Mesendoderm (in vitro differentiated cells): ENCODE measurements at regions not wholly inside any gene's neighbourhood (a gene's known extent, or its start where the extent isn't known, plus 50 kb on each side); places are given as distances from the start of the nearest gene placed in this dataset.
"Not testable (repeated sequence)": the region's sequence is repeated elsewhere in the genome, so short reads cannot be mapped to it uniquely, and the experiment has no call there.

Source experiments
- DNase-seq: peaks from one replicate; pipeline ENCODE4 v3.0.0; 2013
- H2AK5ac ChIP-seq: 2 replicates; pipeline ENCODE4 v1.6.1; 2013; ENCODE audit warnings: low read length, inconsistent platforms
- H2BK120ac ChIP-seq: 2 replicates; pipeline ENCODE4 v1.6.1; 2013; ENCODE audit warnings: low read depth, mild to moderate bottlenecking, low read length, moderate library complexity, mixed read lengths
- H2BK15ac ChIP-seq: replicated peaks from 2 replicates; pipeline ENCODE4 v1.6.1; 2013; ENCODE audit warnings: low read depth, mild to moderate bottlenecking, moderate library complexity
- H2BK5ac ChIP-seq: 2 replicates; pipeline ENCODE4 v1.6.1; 2013; ENCODE audit warnings: low read length, inconsistent platforms
- H3K18ac ChIP-seq: 2 replicates; pipeline ENCODE4 v1.6.1; 2013; ENCODE audit warnings: mild to moderate bottlenecking, low read length, mixed read lengths
- H3K23ac ChIP-seq: one replicate; pipeline ENCODE4 v1.6.1; 2013; ENCODE audit warnings: low read length
- H3K27ac ChIP-seq: 2 replicates; pipeline ENCODE4 v1.5.1; 2013; ENCODE audit warnings: low read depth, mild to moderate bottlenecking, inconsistent platforms, low read length, moderate library complexity
- H3K27me3 ChIP-seq: 2 replicates; pipeline ENCODE4 v1.6.1; 2013; ENCODE audit warnings: low read length, control low read depth, mild to moderate bottlenecking, inconsistent platforms; ENCODE audit not compliant: insufficient read depth, poor library complexity
- H3K36me3 ChIP-seq: 2 replicates; pipeline ENCODE4 v1.6.1; 2013; ENCODE audit warnings: low read length, inconsistent platforms; ENCODE audit not compliant: control insufficient read depth, insufficient read depth
- H3K4ac ChIP-seq: one replicate; pipeline ENCODE4 v1.6.1; 2013; ENCODE audit warnings: low read depth, mild to moderate bottlenecking, low read length, moderate library complexity
- H3K4me1 ChIP-seq: 2 replicates; pipeline ENCODE4 v1.6.1; 2013; ENCODE audit warnings: low read depth, low read length, inconsistent platforms; ENCODE audit not compliant: control insufficient read depth
- H3K4me2 ChIP-seq: 2 replicates; pipeline ENCODE4 v1.6.1; 2013; ENCODE audit warnings: low read length
- H3K4me3 ChIP-seq: 2 replicates; pipeline ENCODE4 v1.5.1; 2013; ENCODE audit warnings: mild to moderate bottlenecking, low read length
- H3K56ac ChIP-seq: one replicate; pipeline ENCODE4 v1.6.1; 2013; ENCODE audit warnings: low read length
- H3K79me1 ChIP-seq: 2 replicates; pipeline ENCODE4 v1.6.1; 2013; ENCODE audit warnings: low read length, inconsistent platforms
- H3K79me2 ChIP-seq: 2 replicates; pipeline ENCODE4 v1.6.1; 2013; ENCODE audit warnings: mild to moderate bottlenecking, low read length; ENCODE audit not compliant: control insufficient read depth, insufficient read depth
- H3K9ac ChIP-seq: 2 replicates; pipeline ENCODE4 v1.6.1; 2013; ENCODE audit warnings: low read length, inconsistent platforms
- H4K5ac ChIP-seq: one replicate; pipeline ENCODE4 v1.6.1; 2013; ENCODE audit warnings: low read length
- H4K8ac ChIP-seq: one replicate; pipeline ENCODE4 v1.6.1; 2013; ENCODE audit warnings: low read depth, mild to moderate bottlenecking, control low read depth, low read length, moderate library complexity
- WGBS: extraction: QIAGEN DNeasy Blood & Tissue Kit; methylation state at CpG from one replicate; pipeline ENCODE4 v1.1.7; 2013; ENCODE audit warnings: low lambda C conversion rate, missing lambda C conversion rate; ENCODE audit not compliant: insufficient coverage; ENCODE audit errors: extremely low coverage; 5-methylcytosine and 5-hydroxymethylcytosine counted together

- Histone ChIP-seq H3K9ac (no peak overlapping the region), H3K4me1 (no peaks in the 10 kb centered on the region), H3K36me3 (no peaks in the 10 kb centered on the region), H3K18ac (no peak overlapping the region), H3K27me3 (no peaks in the 10 kb centered on the region), H2BK5ac (no peak overlapping the region), H2AK5ac (no peak overlapping the region), H3K23ac (no peak overlapping the region), H3K79me1 (no peaks in the 10 kb centered on the region), H3K79me2 (no peaks in the 10 kb centered on the region), H3K4me3 (no peak overlapping the region), H3K56ac (no peak overlapping the region), H2BK15ac (no peak overlapping the region), H2BK120ac (no peak overlapping the region), H4K8ac (no peak overlapping the region), H3K4me2 (no peak overlapping the region), H3K27ac (no peak overlapping the region), H4K5ac (no peak overlapping the region), H3K4ac (no peak overlapping the region)
- no CpG with 5 or more reads among the region's 3 CpGs for WGBS
- no peak for DNase-seq
These were observed 110.6 kb upstream of the ITM2A start for GRCh38 chrX:79477691-79478090.

- no peak overlapping the region for H3K23ac ChIP-seq
- H3K18ac ChIP-seq = no peak overlapping the region
- no peak for DNase-seq
- no peak overlapping the region for H3K4me2 ChIP-seq
- no peak overlapping the region for H2AK5ac ChIP-seq
- H2BK15ac ChIP-seq = no peak overlapping the region
- no peak overlapping the region for H3K27ac ChIP-seq
- no peaks in the 10 kb centered on the region for H3K79me2 ChIP-seq
- H3K4ac ChIP-seq = no peak overlapping the region
- H4K5ac ChIP-seq = no peak overlapping the region
- no peaks in the 10 kb centered on the region for H3K79me1 ChIP-seq
- no peak overlapping the region for H3K9ac ChIP-seq
- no peak overlapping the region for H2BK5ac ChIP-seq
- no peak overlapping the region for H3K4me3 ChIP-seq
- H3K36me3 ChIP-seq = no peaks in the 10 kb centered on the region
- no peaks in the 10 kb centered on the region for H3K4me1 ChIP-seq
- no peak overlapping the region for H4K8ac ChIP-seq
- H2BK120ac ChIP-seq = no peak overlapping the region
- H3K56ac ChIP-seq = no peak overlapping the region
- no peaks in the 10 kb centered on the region for H3K27me3 ChIP-seq
These were observed 99.5 kb upstream of the ITM2A start for GRCh38 chrX:79466636-79467035.

GRCh38 chrX:79462458-79462857 lies 95.3 kb upstream of the ITM2A start:
- Histone ChIP-seq H3K79me1 (no peaks in the 10 kb centered on the region), H3K4me1 (no peaks in the 10 kb centered on the region), H3K9ac (no peak overlapping the region), H3K18ac (no peak overlapping the region), H2AK5ac (no peak overlapping the region), H4K8ac (no peak overlapping the region), H3K36me3 (no peaks in the 10 kb centered on the region), H3K4me2 (no peak overlapping the region), H3K27me3 (no peaks in the 10 kb centered on the region), H3K27ac (no peak overlapping the region), H3K4ac (no peak overlapping the region), H3K23ac (no peak overlapping the region), H2BK15ac (no peak overlapping the region), H2BK120ac (no peak overlapping the region), H3K79me2 (no peaks in the 10 kb centered on the region), H3K56ac (no peak overlapping the region), H3K4me3 (no peak overlapping the region), H4K5ac (no peak overlapping the region), H2BK5ac (no peak overlapping the region)
- no CpG with 5 or more reads among the region's 3 CpGs for WGBS
- DNase-seq = no peak

GRCh38 chrX:79456593-79456992 lies 89.5 kb upstream of the ITM2A start:
- H3K4ac ChIP-seq, H3K9ac ChIP-seq, H3K4me3 ChIP-seq, H3K4me1 ChIP-seq, H3K23ac ChIP-seq, H3K4me2 ChIP-seq, H3K27me3 ChIP-seq, H2AK5ac ChIP-seq, H3K18ac ChIP-seq, H2BK5ac ChIP-seq, H2BK120ac ChIP-seq, H4K8ac ChIP-seq, H3K79me1 ChIP-seq, H3K27ac ChIP-seq, H3K79me2 ChIP-seq, H4K5ac ChIP-seq, DNase-seq, H2BK15ac ChIP-seq, H3K36me3 ChIP-seq, H3K56ac ChIP-seq: not testable (repeated sequence)
- no CpG with 5 or more reads among the region's 9 CpGs for WGBS

GRCh38 chrX:79452881-79453280 lies 85.7 kb upstream of the ITM2A start:
- no peaks in the 10 kb centered on the region for H3K27me3 ChIP-seq
- no peak overlapping the region for H3K23ac ChIP-seq
- no peaks in the 10 kb centered on the region for H3K79me1 ChIP-seq
- no peak overlapping the region for H3K4me2 ChIP-seq
- H2BK5ac ChIP-seq = no peak overlapping the region
- H4K8ac ChIP-seq = no peak overlapping the region
- H3K9ac ChIP-seq = no peak overlapping the region
- no peaks in the 10 kb centered on the region for H3K36me3 ChIP-seq
- no peak overlapping the region for H3K4ac ChIP-seq
- H4K5ac ChIP-seq = no peak overlapping the region
- H2BK15ac ChIP-seq = no peak overlapping the region
- no peak overlapping the region for H2BK120ac ChIP-seq
- H3K27ac ChIP-seq = no peak overlapping the region
- no peak overlapping the region for H3K4me3 ChIP-seq
- H3K18ac ChIP-seq = no peak overlapping the region
- H3K4me1 ChIP-seq = no peaks in the 10 kb centered on the region
- H3K79me2 ChIP-seq = no peaks in the 10 kb centered on the region
- H2AK5ac ChIP-seq = no peak overlapping the region
- DNase-seq = no peak
- WGBS = no CpG with 5 or more reads among the region's 1 CpG
- H3K56ac ChIP-seq = no peak overlapping the region

GRCh38 chrX:79444694-79445210 lies 77.6 kb upstream of the ITM2A start:
- no peaks in the 10 kb centered on the region for H3K79me2 ChIP-seq
- no peak for DNase-seq
- no peak overlapping the region for H3K56ac ChIP-seq
- no CpG with 5 or more reads among the region's 3 CpGs for WGBS
- H3K4me3 ChIP-seq = no peak overlapping the region
- H3K79me1 ChIP-seq = no peaks in the 10 kb centered on the region
- H3K18ac ChIP-seq = no peak overlapping the region
- no peak overlapping the region for H3K4ac ChIP-seq
- no peaks in the 10 kb centered on the region for H3K27me3 ChIP-seq
- no peak overlapping the region for H3K23ac ChIP-seq
- H3K9ac ChIP-seq = no peak overlapping the region
- H3K4me1 ChIP-seq = no peaks in the 10 kb centered on the region
- no peak overlapping the region for H4K5ac ChIP-seq
- H2BK5ac ChIP-seq = no peak overlapping the region
- H3K27ac ChIP-seq = no peak overlapping the region
- no peak overlapping the region for H2AK5ac ChIP-seq
- H3K4me2 ChIP-seq = no peak overlapping the region
- H2BK15ac ChIP-seq = no peak overlapping the region
- H4K8ac ChIP-seq = no peak overlapping the region
- no peaks in the 10 kb centered on the region for H3K36me3 ChIP-seq
- no peak overlapping the region for H2BK120ac ChIP-seq
